WTC11 (cell line): ENCODE measurements at regions not wholly inside any gene's neighbourhood (a gene's known extent, or its start where the extent isn't known, plus 50 kb on each side); places are given as distances from the start of the nearest gene placed in this dataset.

Experiments used
- ATAC-seq: fragments of 200-7000 bp; cut with Tn5 transposase; 2 replicates; pipeline ENCODE4 v1.10.0; 2021; ENCODE audit warnings: mild to moderate bottlenecking, moderate library complexity
- CTCF ChIA-PET: fragments of 300-600 bp; sonication (Branson Sonifier 250); formaldehyde crosslinking; loops from one replicate; lab custom pipeline; 2021; ENCODE audit warnings: antibody characterized with exemption; lab: Charles Lee
- POLR2A ChIA-PET: fragments of 350-600 bp; sonication (Branson Sonifier 250); formaldehyde crosslinking; loops from one replicate; lab custom pipeline; 2021; ENCODE audit warnings: antibody characterized with exemption; lab: Charles Lee
- DNase-seq: peaks from one replicate; pipeline ENCODE4 v3.0.0; 2021; ENCODE audit warnings: low spot score
- H3K27ac Mint-ChIP-seq: 2 replicates; pipeline ENCODE4 v1.8.0; 2021; ENCODE audit warnings: mixed read lengths
- H3K27me3 Mint-ChIP-seq: 2 replicates; pipeline ENCODE4 v1.8.0; 2021; ENCODE audit warnings: low read depth, mild to moderate bottlenecking, moderate library complexity, mixed read lengths
- H3K36me3 Mint-ChIP-seq: 2 replicates; pipeline ENCODE4 v1.8.0; 2021; ENCODE audit warnings: mixed read lengths
- H3K4me1 Mint-ChIP-seq: 2 replicates; pipeline ENCODE4 v1.8.0; 2022; ENCODE audit warnings: mixed read lengths
- H3K4me3 Mint-ChIP-seq: 2 replicates; pipeline ENCODE4 v1.8.0; 2021; ENCODE audit warnings: mild to moderate bottlenecking, moderate library complexity, mixed read lengths
- H3K9me3 Mint-ChIP-seq: 2 replicates; pipeline ENCODE4 v1.8.0; 2021; ENCODE audit warnings: mixed read lengths
- E2F4 ChIP-seq: sonication (generic); formaldehyde crosslinking; IDR thresholded peaks from 2 replicates; pipeline ENCODE4 v1.8.1; 2022; ENCODE audit warnings: low read depth, mild to moderate bottlenecking, moderate library complexity, missing genetic modification reagents, borderline replicate concordance
- EMX1 ChIP-seq: fragments of 250-450 bp; sonication (Bioruptor Pico); IDR thresholded peaks from 2 replicates; pipeline ENCODE4 v1.8.0; 2021; ENCODE audit warnings: mild to moderate bottlenecking
- FOXP1 ChIP-seq: sonication (generic); formaldehyde crosslinking; IDR thresholded peaks from 2 replicates; pipeline ENCODE4 v1.8.0; 2022; ENCODE audit warnings: missing genetic modification reagents, mild to moderate bottlenecking, moderate library complexity, borderline replicate concordance
- GRHL2 ChIP-seq: fragments of 250-450 bp; sonication (Bioruptor Pico); IDR thresholded peaks from 2 replicates; pipeline ENCODE4 v1.8.0; 2022; ENCODE audit warnings: mild to moderate bottlenecking, moderate library complexity; ENCODE audit not compliant: insufficient replicate concordance, severe bottlenecking
- JUN ChIP-seq: sonication (generic); formaldehyde crosslinking; IDR thresholded peaks from 2 replicates; pipeline ENCODE4 v1.8.0; 2023; ENCODE audit warnings: mild to moderate bottlenecking, missing genetic modification reagents
- MYBL2 ChIP-seq: sonication (generic); formaldehyde crosslinking; IDR thresholded peaks from 2 replicates; pipeline ENCODE4 v1.8.1; 2023; ENCODE audit warnings: mild to moderate bottlenecking, moderate library complexity, missing genetic modification reagents
- NR2C2 ChIP-seq: sonication (generic); formaldehyde crosslinking; IDR thresholded peaks from 2 replicates; pipeline ENCODE4 v1.8.0; 2022; ENCODE audit warnings: mild to moderate bottlenecking, missing genetic modification reagents
- OVOL2 ChIP-seq: fragments of 250-450 bp; sonication (Bioruptor Pico); IDR thresholded peaks from 2 replicates; pipeline ENCODE4 v1.9.0; 2021; ENCODE audit warnings: mild to moderate bottlenecking, borderline replicate concordance
- SOX15 ChIP-seq: fragments of 250-450 bp; sonication (Bioruptor Pico); IDR thresholded peaks from 2 replicates; pipeline ENCODE4 v1.9.0; 2021; ENCODE audit warnings: mild to moderate bottlenecking
- SP1 ChIP-seq: sonication (generic); formaldehyde crosslinking; conservative IDR thresholded peaks from 2 replicates; pipeline ENCODE4 v1.8.1; 2022; ENCODE audit warnings: missing genetic modification reagents
- TEAD1 ChIP-seq: sonication (generic); formaldehyde crosslinking; IDR thresholded peaks from 2 replicates; pipeline ENCODE4 v1.8.0; 2022; ENCODE audit warnings: mild to moderate bottlenecking, missing genetic modification reagents
- TP53 ChIP-seq: sonication (generic); formaldehyde crosslinking; IDR thresholded peaks from 2 replicates; pipeline ENCODE4 v1.8.1; 2023; ENCODE audit warnings: mild to moderate bottlenecking, missing genetic modification reagents
- ZBTB21 ChIP-seq: sonication (generic); formaldehyde crosslinking; IDR thresholded peaks from 2 replicates; pipeline ENCODE4 v1.8.1; 2023; ENCODE audit warnings: mild to moderate bottlenecking, missing genetic modification reagents, borderline replicate concordance
- ZNF219 ChIP-seq: sonication (generic); formaldehyde crosslinking; IDR thresholded peaks from 2 replicates; pipeline ENCODE4 v1.8.0; 2023; ENCODE audit warnings: missing genetic modification reagents, mild to moderate bottlenecking, borderline replicate concordance
- ZNF317 ChIP-seq: sonication (generic); formaldehyde crosslinking; IDR thresholded peaks from 2 replicates; pipeline ENCODE4 v1.8.1; 2023; ENCODE audit warnings: low read depth, mild to moderate bottlenecking, moderate library complexity, missing genetic modification reagents, borderline replicate concordance
- TF ChIP-seq, protein P1 (sequence below): sonication (generic); formaldehyde crosslinking; IDR thresholded peaks from 2 replicates; pipeline ENCODE4 v1.8.1; 2023; ENCODE audit warnings: mild to moderate bottlenecking, missing genetic modification reagents, moderate library complexity
- TF ChIP-seq, protein P2 (sequence below): sonication (generic); formaldehyde crosslinking; IDR thresholded peaks from 2 replicates; pipeline ENCODE4 v1.8.0; 2022; ENCODE audit warnings: missing genetic modification reagents
- TF ChIP-seq, protein P3 (sequence below): fragments of 250-450 bp; sonication (Bioruptor Pico); IDR thresholded peaks from 2 replicates; pipeline ENCODE4 v1.8.0; 2021; ENCODE audit warnings: mild to moderate bottlenecking

GRCh38 chr10:89080660-89081059 is 90.1 kb downstream of the FAS start:
- POLR2A ChIA-PET: interaction anchor here (0.7 kb wide), 1 partner anchor 11 kb away, joined by 3 read pairs; no protein-coding TSS in a partner anchor
- DNase-seq (no peak), ATAC-seq (no peak)
- Mint-ChIP-seq H3K27me3 (no peaks in the 10 kb centered on the region), H3K4me1 (peaks cover 5% of the 10 kb centered on the region), H3K4me3 (no peak overlapping the region), H3K36me3 (no peaks in the 10 kb centered on the region), H3K9me3 (no peaks in the 10 kb centered on the region), H3K27ac (no peak overlapping the region)
- CTCF ChIA-PET: interaction anchor here (0.6 to 0.7 kb wide), 2 partner anchors 10 to 352 kb away, joined by 3 read pairs; no protein-coding TSS in a partner anchor
- TF ChIP-seq NR2C2 (CRISPR knock-in tag): no peak
- TF ChIP-seq ZNF317 (CRISPR knock-in tag): no peak
- TF ChIP-seq SP1 (CRISPR knock-in tag): no peak
- TF ChIP-seq GRHL2 (CRISPR knock-in tag): no peak
- TF ChIP-seq TEAD1 (CRISPR knock-in tag): no peak
- TF ChIP-seq SOX15 (CRISPR knock-in tag): no peak
- no peak for TF ChIP-seq EMX1 (CRISPR knock-in tag)

GRCh38 chr10:89079961-89080360 is 89.4 kb downstream of the FAS start:
- no peak overlapping the region for H3K27ac Mint-ChIP-seq
- no peaks in the 10 kb centered on the region for H3K36me3 Mint-ChIP-seq
- DNase-seq (no peak), ATAC-seq (no peak)
- POLR2A ChIA-PET: no interaction called here
- TF ChIP-seq JUN (CRISPR knock-in tag): no peak
- TF ChIP-seq NR2C2 (CRISPR knock-in tag): no peak
- TF ChIP-seq ZNF219 (CRISPR knock-in tag): no peak
- no peak for TF ChIP-seq TP53 (CRISPR knock-in tag)
- no peak for TF ChIP-seq E2F4
- TF ChIP-seq, protein P1, sequence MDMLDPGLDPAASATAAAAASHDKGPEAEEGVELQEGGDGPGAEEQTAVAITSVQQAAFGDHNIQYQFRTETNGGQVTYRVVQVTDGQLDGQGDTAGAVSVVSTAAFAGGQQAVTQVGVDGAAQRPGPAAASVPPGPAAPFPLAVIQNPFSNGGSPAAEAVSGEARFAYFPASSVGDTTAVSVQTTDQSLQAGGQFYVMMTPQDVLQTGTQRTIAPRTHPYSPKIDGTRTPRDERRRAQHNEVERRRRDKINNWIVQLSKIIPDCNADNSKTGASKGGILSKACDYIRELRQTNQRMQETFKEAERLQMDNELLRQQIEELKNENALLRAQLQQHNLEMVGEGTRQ (CRISPR knock-in tag): no peak
- TF ChIP-seq, protein P2, sequence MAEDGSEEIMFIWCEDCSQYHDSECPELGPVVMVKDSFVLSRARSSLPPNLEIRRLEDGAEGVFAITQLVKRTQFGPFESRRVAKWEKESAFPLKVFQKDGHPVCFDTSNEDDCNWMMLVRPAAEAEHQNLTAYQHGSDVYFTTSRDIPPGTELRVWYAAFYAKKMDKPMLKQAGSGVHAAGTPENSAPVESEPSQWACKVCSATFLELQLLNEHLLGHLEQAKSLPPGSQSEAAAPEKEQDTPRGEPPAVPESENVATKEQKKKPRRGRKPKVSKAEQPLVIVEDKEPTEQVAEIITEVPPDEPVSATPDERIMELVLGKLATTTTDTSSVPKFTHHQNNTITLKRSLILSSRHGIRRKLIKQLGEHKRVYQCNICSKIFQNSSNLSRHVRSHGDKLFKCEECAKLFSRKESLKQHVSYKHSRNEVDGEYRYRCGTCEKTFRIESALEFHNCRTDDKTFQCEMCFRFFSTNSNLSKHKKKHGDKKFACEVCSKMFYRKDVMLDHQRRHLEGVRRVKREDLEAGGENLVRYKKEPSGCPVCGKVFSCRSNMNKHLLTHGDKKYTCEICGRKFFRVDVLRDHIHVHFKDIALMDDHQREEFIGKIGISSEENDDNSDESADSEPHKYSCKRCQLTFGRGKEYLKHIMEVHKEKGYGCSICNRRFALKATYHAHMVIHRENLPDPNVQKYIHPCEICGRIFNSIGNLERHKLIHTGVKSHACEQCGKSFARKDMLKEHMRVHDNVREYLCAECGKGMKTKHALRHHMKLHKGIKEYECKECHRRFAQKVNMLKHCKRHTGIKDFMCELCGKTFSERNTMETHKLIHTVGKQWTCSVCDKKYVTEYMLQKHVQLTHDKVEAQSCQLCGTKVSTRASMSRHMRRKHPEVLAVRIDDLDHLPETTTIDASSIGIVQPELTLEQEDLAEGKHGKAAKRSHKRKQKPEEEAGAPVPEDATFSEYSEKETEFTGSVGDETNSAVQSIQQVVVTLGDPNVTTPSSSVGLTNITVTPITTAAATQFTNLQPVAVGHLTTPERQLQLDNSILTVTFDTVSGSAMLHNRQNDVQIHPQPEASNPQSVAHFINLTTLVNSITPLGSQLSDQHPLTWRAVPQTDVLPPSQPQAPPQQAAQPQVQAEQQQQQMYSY (CRISPR knock-in tag): no peak
- no peak for TF ChIP-seq ZBTB21
- no peaks in the 10 kb centered on the region for H3K27me3 Mint-ChIP-seq
- H3K4me1 Mint-ChIP-seq: peaks cover 5% of the 10 kb centered on the region
- H3K9me3 Mint-ChIP-seq: no peaks in the 10 kb centered on the region
- H3K4me3 Mint-ChIP-seq: no peak overlapping the region
- CTCF ChIA-PET: interaction anchor here (0.6 kb wide), 1 partner anchor 352 kb away, joined by 3 read pairs; no protein-coding TSS in a partner anchor

DNA sequence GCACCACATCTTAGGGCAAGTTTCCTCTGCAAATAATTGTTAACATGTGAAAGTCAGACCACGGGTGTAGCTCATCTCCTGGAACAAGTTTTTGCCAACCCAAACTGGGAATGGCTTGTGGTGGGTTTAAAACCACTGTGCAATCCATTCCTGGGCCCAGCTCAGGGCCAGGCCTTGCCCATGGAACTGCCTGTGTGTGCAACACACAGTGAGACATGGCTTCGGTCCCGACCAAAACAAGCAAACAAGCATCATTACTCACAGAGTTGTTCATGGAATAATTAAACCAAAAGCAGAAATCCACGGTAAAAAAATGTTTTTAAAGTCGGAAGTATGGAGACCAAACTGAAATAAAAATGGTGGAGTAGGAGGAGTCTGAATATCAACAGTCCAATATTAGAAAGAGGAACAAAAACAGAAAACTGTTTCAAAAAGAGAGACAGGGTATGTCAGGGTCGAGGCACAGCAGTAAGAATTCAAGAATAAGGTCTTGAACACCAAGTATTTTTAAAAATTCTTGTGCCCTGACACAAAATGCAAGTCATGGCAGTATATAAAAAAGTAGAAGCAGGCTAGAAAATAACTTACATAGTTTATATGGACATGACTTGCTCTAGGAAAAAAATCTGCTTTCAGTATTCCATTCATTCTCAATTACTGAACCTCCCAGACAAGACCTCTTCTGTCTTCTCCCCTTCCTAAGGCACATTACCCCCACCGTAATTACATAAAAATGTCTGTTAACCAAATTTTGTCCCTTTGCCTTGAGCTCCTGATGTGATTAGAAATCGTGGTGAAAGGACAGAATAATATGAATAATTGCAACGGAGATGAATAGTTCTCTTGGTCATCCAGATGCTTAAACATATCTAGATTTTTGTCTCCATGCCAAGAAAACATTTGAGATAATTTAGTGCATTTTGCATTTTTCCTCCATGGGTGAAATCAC is 88.4 kb downstream of the FAS start:
- H3K4me3 Mint-ChIP-seq: no peak overlapping the region
- no peaks in the 10 kb centered on the region for H3K9me3 Mint-ChIP-seq
- H3K36me3 Mint-ChIP-seq: no peaks in the 10 kb centered on the region
- ChIA-PET CTCF (no interaction called here), POLR2A (no interaction called here)
- DNase-seq (no peak), ATAC-seq (no peak)
- H3K4me1 Mint-ChIP-seq: peaks cover 5% of the 10 kb centered on the region
- no peaks in the 10 kb centered on the region for H3K27me3 Mint-ChIP-seq
- no peak overlapping the region; the same call in 1 of the 2 replicates for H3K27ac Mint-ChIP-seq
- TF ChIP-seq ZNF219 (CRISPR knock-in tag): no peak
- TF ChIP-seq OVOL2 (CRISPR knock-in tag): no peak
- TF ChIP-seq MYBL2: no peak
- TF ChIP-seq FOXP1 (CRISPR knock-in tag): no peak
- TF ChIP-seq, protein P3, sequence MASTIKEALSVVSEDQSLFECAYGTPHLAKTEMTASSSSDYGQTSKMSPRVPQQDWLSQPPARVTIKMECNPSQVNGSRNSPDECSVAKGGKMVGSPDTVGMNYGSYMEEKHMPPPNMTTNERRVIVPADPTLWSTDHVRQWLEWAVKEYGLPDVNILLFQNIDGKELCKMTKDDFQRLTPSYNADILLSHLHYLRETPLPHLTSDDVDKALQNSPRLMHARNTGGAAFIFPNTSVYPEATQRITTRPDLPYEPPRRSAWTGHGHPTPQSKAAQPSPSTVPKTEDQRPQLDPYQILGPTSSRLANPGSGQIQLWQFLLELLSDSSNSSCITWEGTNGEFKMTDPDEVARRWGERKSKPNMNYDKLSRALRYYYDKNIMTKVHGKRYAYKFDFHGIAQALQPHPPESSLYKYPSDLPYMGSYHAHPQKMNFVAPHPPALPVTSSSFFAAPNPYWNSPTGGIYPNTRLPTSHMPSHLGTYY: no peak
- TF ChIP-seq E2F4: no peak
- TF ChIP-seq, protein P1 (CRISPR knock-in tag): no peak
